ENCODE measurements at regions not wholly inside any gene's neighbourhood (a gene's known extent, or its start where the extent isn't known, plus 50 kb on each side); places are given as distances from the start of the nearest gene placed in this dataset.

- TF ChIP-seq CTCF (IDR thresholded peaks at IDR 0.05) (no peak), POLR2A (IDR thresholded peaks at IDR 0.05) (no peak)
These were observed 353.6 kb upstream of the FANCL start for GRCh38 chr2:58594762-58595161.
